ENCODE measurements at regions not wholly inside any gene's neighbourhood (a gene's known extent, or its start where the extent isn't known, plus 50 kb on each side); places are given as distances from the start of the nearest gene placed in this dataset.

DNA sequence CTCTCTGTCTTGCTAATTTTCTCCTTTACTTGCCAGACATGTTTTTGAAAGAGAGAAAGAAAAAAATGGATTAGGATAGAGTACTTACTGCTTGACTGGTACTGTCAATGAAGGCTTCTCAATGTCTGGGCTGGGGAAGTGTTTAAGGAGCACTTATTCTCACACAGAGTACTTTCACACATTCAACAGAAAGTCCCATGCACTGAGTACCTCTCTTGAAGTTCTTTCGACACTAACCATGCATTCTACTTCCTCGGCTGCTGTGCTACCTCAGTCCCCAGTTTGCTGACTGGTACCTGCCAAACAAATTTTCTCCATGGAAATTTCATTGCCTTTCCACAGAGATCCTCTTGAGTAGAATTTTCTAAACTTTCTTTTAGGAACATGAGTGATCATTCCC lies 281.9 kb downstream of the RBM26 start (continued):
- TF ChIP-seq CTCF (IDR thresholded peaks at IDR 0.05; ENCODE audit: control extremely low read depth in 1 of 3, insufficient read depth in 1 of 3, low read depth in 1 of 3, low read length in 3 of 3): no peak
- TF ChIP-seq SAP30 (IDR thresholded peaks at IDR 0.05; ENCODE audit: insufficient read depth, insufficient replicate concordance, low read length): no peak

Measured in H1 (cell line).